ENCODE measurements at regions not wholly inside any gene's neighbourhood (a gene's known extent, or its start where the extent isn't known, plus 50 kb on each side); places are given as distances from the start of the nearest gene placed in this dataset.

- TF ChIP-seq CTCF (IDR thresholded peaks at IDR 0.05) (no peak), POLR2A (IDR thresholded peaks at IDR 0.05) (no peak)
Measured at GRCh38 chr10:4453950-4454349, 372.1 kb upstream of the AKR1E2 start.

All from testis (tissue), 2 donors.